Liver (tissue), 8 donors: ENCODE measurements at regions not wholly inside any gene's neighbourhood (a gene's known extent, or its start where the extent isn't known, plus 50 kb on each side); places are given as distances from the start of the nearest gene placed in this dataset.

Experiments
- DNase-seq: peaks from one replicate; pipeline ENCODE4 v3.0.0-alpha.2; 2017; ENCODE audit warnings: low spot score
- H3K27ac ChIP-seq, 2 donors: one replicate each; pipeline ENCODE4 v1.7.0; 2013; ENCODE audit warnings: inconsistent platforms in 2 of 2, low read length in 2 of 2, control low read depth in 1 of 2, low read depth in 1 of 2, mild to moderate bottlenecking in 1 of 2
- H3K27me3 ChIP-seq, 4 donors: one replicate each; pipeline versions ENCODE4 v1.6.1 to v1.7.0; 2013; ENCODE audit warnings: low read length in 3 of 4, inconsistent platforms in 1 of 4, mild to moderate bottlenecking in 1 of 4, moderate library complexity in 1 of 4; ENCODE audit not compliant: control insufficient read depth in 4 of 4, insufficient read depth in 4 of 4
- H3K36me3 ChIP-seq, 4 donors: one replicate each; pipeline versions ENCODE4 v1.6.1 to v1.7.0; 2013; ENCODE audit warnings: low read length in 3 of 4, mild to moderate bottlenecking in 3 of 4, low read depth in 1 of 4, moderate library complexity in 1 of 4; ENCODE audit not compliant: control insufficient read depth in 4 of 4, insufficient read depth in 3 of 4
- H3K4me1 ChIP-seq, 4 donors: one replicate each; pipeline versions ENCODE4 v1.6.1 to v1.7.0; 2013; ENCODE audit warnings: low read length in 3 of 4, mild to moderate bottlenecking in 3 of 4, moderate library complexity in 1 of 4; ENCODE audit not compliant: control insufficient read depth in 4 of 4, insufficient read depth in 4 of 4
- H3K4me3 ChIP-seq, 3 donors: one replicate each; pipeline versions ENCODE4 v1.6.1 to v1.7.0; 2013; ENCODE audit warnings: low read length in 3 of 3, control low read depth in 1 of 3, low read depth in 1 of 3, mild to moderate bottlenecking in 1 of 3
- H3K9ac ChIP-seq, 2 donors: one replicate each; pipeline ENCODE4 v1.7.0; 2013; ENCODE audit warnings: low read length in 2 of 2, mild to moderate bottlenecking in 2 of 2, moderate library complexity in 2 of 2, control low read depth in 1 of 2, low read depth in 1 of 2
- H3K9me3 ChIP-seq, 4 donors: one replicate each; pipeline versions ENCODE4 v1.6.1 to v1.7.0; 2013; ENCODE audit warnings: low read length in 3 of 4; ENCODE audit not compliant: control insufficient read depth in 4 of 4
- ATF3 ChIP-seq: IDR thresholded peaks from 2 replicates; pipeline ENCODE4 v1.6.1; 2016; ENCODE audit warnings: antibody characterized with exemption
- CTCF ChIP-seq: fragments of 150-350 bp; IDR thresholded peaks from 2 replicates; pipeline ENCODE4 v1.5.1; 2017; ENCODE audit warnings: improper control_type of control experiment, low read depth, low read length; ENCODE audit not compliant: missing input control
- EGR1 ChIP-seq, 2 donors: IDR thresholded peaks; 2 replicates each; pipeline ENCODE4 v1.6.1; 2016 to 2018; ENCODE audit warnings: antibody characterized with exemption in 2 of 2, low read depth in 2 of 2
- FOXA1 ChIP-seq: IDR thresholded peaks from 2 replicates; pipeline ENCODE4 v1.6.1; 2016; ENCODE audit warnings: antibody characterized with exemption
- FOXA2 ChIP-seq: IDR thresholded peaks from 2 replicates; pipeline ENCODE4 v1.6.1; 2016; ENCODE audit warnings: antibody characterized with exemption
- GABPA ChIP-seq, 2 donors: IDR thresholded peaks in 1 of 2; conservative IDR thresholded peaks in 1 of 2; 2 replicates each; pipeline ENCODE4 v1.6.1; 2016; ENCODE audit warnings: antibody characterized with exemption in 2 of 2, mild to moderate bottlenecking in 1 of 2, moderate library complexity in 1 of 2
- HNF4A ChIP-seq, 2 donors: conservative IDR thresholded peaks; 2 replicates each; pipeline ENCODE4 v1.6.1; 2016; ENCODE audit warnings: antibody characterized with exemption in 2 of 2, mild to moderate bottlenecking in 2 of 2
- JUND ChIP-seq, 2 donors: IDR thresholded peaks; 2 replicates each; pipeline ENCODE4 v1.6.1; 2016; ENCODE audit warnings: antibody characterized with exemption in 2 of 2
- MAX ChIP-seq: IDR thresholded peaks from 2 replicates; pipeline ENCODE4 v1.6.1; 2016; ENCODE audit warnings: antibody characterized with exemption
- NR2F2 ChIP-seq: IDR thresholded peaks from 2 replicates; pipeline ENCODE4 v1.6.1; 2016; ENCODE audit warnings: antibody characterized with exemption
- RAD21 ChIP-seq, 2 donors: IDR thresholded peaks; 2 replicates each; pipeline ENCODE4 v1.6.1; 2016; ENCODE audit warnings: antibody characterized with exemption in 2 of 2, mild to moderate bottlenecking in 2 of 2
- REST ChIP-seq: IDR thresholded peaks from 2 replicates; pipeline ENCODE4 v1.6.1; 2016; ENCODE audit warnings: antibody characterized with exemption, mild to moderate bottlenecking
- RXRA ChIP-seq, 2 donors: IDR thresholded peaks; 2 replicates each; pipeline ENCODE4 v1.6.1; 2017 to 2018; ENCODE audit warnings: antibody characterized with exemption in 2 of 2, mild to moderate bottlenecking in 1 of 2
- SP1 ChIP-seq: IDR thresholded peaks from 2 replicates; pipeline ENCODE4 v1.6.1; 2018; ENCODE audit warnings: antibody characterized with exemption, mild to moderate bottlenecking
- YY1 ChIP-seq: IDR thresholded peaks from 2 replicates; pipeline ENCODE4 v1.6.1; 2016; ENCODE audit warnings: antibody characterized with exemption, mild to moderate bottlenecking
- ZBTB33 ChIP-seq: IDR thresholded peaks from 2 replicates; pipeline ENCODE4 v1.6.1; 2016; ENCODE audit warnings: antibody characterized with exemption
- WGBS: extraction: QIAGEN DNeasy Blood & Tissue Kit; methylation state at CpG from one replicate; pipeline ENCODE4 v1.1.7; 2013; 5-methylcytosine and 5-hydroxymethylcytosine counted together
- donor health status: healthy.
- donor health status: healthy.
- donor health status: healthy.
- donor health status: healthy.
- donor health status: healthy.

GRCh38 chr2:81467096-81467495, 1162.5 kb upstream of the LRRTM1 start (continued):
- TF ChIP-seq ZBTB33, result no peak
- no peak for TF ChIP-seq NR2F2
- TF ChIP-seq HNF4A (conservative IDR thresholded peaks at IDR 0.05), result no peak
- no peak for TF ChIP-seq GABPA (IDR thresholded peaks at IDR 0.05 in 1 of 2, conservative IDR thresholded peaks at IDR 0.05 in 1 of 2)

- no peaks in the 10 kb centered on the region for H3K4me1 ChIP-seq
- 57% methylated on average over 2 of the region's 2 CpGs for WGBS
- no peak for DNase-seq
- TF ChIP-seq EGR1 (IDR thresholded peaks at IDR 0.05; ENCODE audit: low read depth in 2 of 2) (no peak), SP1 (no peak), GABPA (IDR thresholded peaks at IDR 0.05 in 1 of 2, conservative IDR thresholded peaks at IDR 0.05 in 1 of 2) (no peak), MAX (no peak), CTCF (no peak), RAD21 (IDR thresholded peaks at IDR 0.05) (no peak), HNF4A (conservative IDR thresholded peaks at IDR 0.05) (no peak), FOXA1 (no peak), REST (no peak), FOXA2 (no peak), ZBTB33 (no peak), ATF3 (no peak), RXRA (IDR thresholded peaks at IDR 0.05) (no peak), YY1 (no peak), JUND (IDR thresholded peaks at IDR 0.05) (no peak)
- H3K9ac ChIP-seq, result no peak overlapping the region
- no peak overlapping the region for H3K4me3 ChIP-seq
- H3K36me3 ChIP-seq, result no peaks in the 10 kb centered on the region
- no peak overlapping the region for H3K27ac ChIP-seq
- H3K9me3 ChIP-seq, result peaks cover 0 to 8% (median 0%) of the 10 kb centered on the region in 4 donors
- no peaks in the 10 kb centered on the region for H3K27me3 ChIP-seq
These were observed 1157.9 kb upstream of the LRRTM1 start for GRCh38 chr2:81462420-81462819.
